Testis (tissue), 2 donors: ENCODE measurements at regions not wholly inside any gene's neighbourhood (a gene's known extent, or its start where the extent isn't known, plus 50 kb on each side); places are given as distances from the start of the nearest gene placed in this dataset.
"Not testable (repeated sequence)": the region's sequence is repeated elsewhere in the genome, so short reads cannot be mapped to it uniquely, and the experiment has no call there.

ENCODE experiments used
- DNase-seq: peaks from one replicate; pipeline ENCODE4 v3.0.0-alpha.2; 2019
- H3K27ac ChIP-seq, 2 donors: fragments of 200-600 bp; sonication (generic); one replicate each; pipeline ENCODE4 v1.5.1; 2019
- H3K27me3 ChIP-seq: fragments of 200-600 bp; sonication (generic); one replicate; pipeline ENCODE4 v1.5.1; 2019
- H3K36me3 ChIP-seq: fragments of 200-600 bp; sonication (generic); one replicate; pipeline ENCODE4 v1.5.1; 2017; ENCODE audit warnings: low read depth; ENCODE audit errors: missing control alignments
- H3K4me1 ChIP-seq: fragments of 200-600 bp; sonication (generic); one replicate; pipeline ENCODE4 v1.5.1; 2019
- H3K4me3 ChIP-seq, 2 donors: fragments of 200-600 bp; sonication (generic); one replicate each; pipeline ENCODE4 v1.5.1; 2017 to 2019
- H3K9me3 ChIP-seq: fragments of 200-600 bp; sonication (generic); one replicate; pipeline ENCODE4 v1.5.1; 2017
- WGBS, 2 donors: methylation state at CpG; one replicate each; pipeline ENCODE4 v1.1.5; 2018; 5-methylcytosine and 5-hydroxymethylcytosine counted together
- intact Hi-C: fragments of 100-400 bp; cut with DNase I; formaldehyde crosslinking; loops from one replicate; pipeline ENCODE4 v1.15.1; 2023; ENCODE audit warnings: low total_unique reads
- TF ChIP-seq, protein P1 (sequence below), 3 experiments: fragments of 450-650 bp in 2 of 3; fragments of 200-600 bp in 1 of 3; sonication (generic) in 1 of 3; IDR thresholded peaks; one replicate each; pipeline ENCODE4 v1.5.1; 2016 to 2019; ENCODE audit warnings: antibody characterized with exemption in 3 of 3, mild to moderate bottlenecking in 2 of 3, moderate library complexity in 1 of 3

GRCh38 chr11:67862896-67863295 lies 141.0 kb downstream of the UNC93B1 start:
- 28% methylated on average over 3 of the region's 3 CpGs; no CpG with 5 or more reads in 1 of the 2 donors for WGBS, 2 donors
- DNase-seq, H3K4me1 ChIP-seq, H3K36me3 ChIP-seq, H3K27me3 ChIP-seq, intact Hi-C loops, H3K9me3 ChIP-seq, H3K27ac ChIP-seq, H3K4me3 ChIP-seq: not testable (repeated sequence)

DNA sequence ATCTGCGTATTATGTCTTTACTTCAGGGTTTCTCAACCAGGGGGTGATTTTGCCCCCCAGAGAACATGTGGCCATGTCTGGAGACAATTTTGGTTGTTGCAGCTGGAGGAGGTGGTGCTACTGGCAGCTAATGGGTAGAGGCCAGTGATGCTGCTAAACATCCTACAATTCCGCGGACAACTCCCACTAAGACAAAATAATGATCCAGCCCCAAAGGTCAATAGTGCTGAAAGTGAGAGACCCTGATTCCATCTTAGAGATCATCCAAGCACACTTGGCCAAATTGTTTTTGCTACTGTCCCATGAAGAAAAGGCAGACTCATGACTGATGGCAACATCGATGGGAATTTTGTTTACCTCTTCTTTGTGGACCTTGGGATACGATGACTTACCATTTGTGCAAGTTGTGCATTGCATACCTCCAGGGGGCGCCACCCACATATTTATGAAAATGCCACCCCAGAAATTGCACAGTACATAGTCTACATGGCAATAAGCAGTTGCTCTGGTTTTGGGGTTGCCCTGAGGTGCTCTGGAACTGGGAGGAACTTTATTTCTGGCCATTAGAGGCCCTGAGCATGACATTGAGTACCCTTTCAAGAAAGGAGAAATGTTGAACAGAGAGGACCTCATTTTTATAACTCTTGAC lies 144.3 kb downstream of the UNC93B1 start:
- TF ChIP-seq, protein P1, sequence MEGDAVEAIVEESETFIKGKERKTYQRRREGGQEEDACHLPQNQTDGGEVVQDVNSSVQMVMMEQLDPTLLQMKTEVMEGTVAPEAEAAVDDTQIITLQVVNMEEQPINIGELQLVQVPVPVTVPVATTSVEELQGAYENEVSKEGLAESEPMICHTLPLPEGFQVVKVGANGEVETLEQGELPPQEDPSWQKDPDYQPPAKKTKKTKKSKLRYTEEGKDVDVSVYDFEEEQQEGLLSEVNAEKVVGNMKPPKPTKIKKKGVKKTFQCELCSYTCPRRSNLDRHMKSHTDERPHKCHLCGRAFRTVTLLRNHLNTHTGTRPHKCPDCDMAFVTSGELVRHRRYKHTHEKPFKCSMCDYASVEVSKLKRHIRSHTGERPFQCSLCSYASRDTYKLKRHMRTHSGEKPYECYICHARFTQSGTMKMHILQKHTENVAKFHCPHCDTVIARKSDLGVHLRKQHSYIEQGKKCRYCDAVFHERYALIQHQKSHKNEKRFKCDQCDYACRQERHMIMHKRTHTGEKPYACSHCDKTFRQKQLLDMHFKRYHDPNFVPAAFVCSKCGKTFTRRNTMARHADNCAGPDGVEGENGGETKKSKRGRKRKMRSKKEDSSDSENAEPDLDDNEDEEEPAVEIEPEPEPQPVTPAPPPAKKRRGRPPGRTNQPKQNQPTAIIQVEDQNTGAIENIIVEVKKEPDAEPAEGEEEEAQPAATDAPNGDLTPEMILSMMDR (IDR thresholded peaks at IDR 0.05), result peak in 2 of 3 experiments; percentile 9 to 26
- H3K27me3 ChIP-seq, H3K4me1 ChIP-seq, H3K9me3 ChIP-seq, intact Hi-C loops, H3K27ac ChIP-seq, H3K4me3 ChIP-seq, H3K36me3 ChIP-seq: not testable (repeated sequence)
- peak; percentile 21 for DNase-seq
- WGBS, 2 donors, result 67 to 84% methylated on average over 3 to 4 of the region's 6 CpGs

GRCh38 chr11:67850747-67851146 lies 153.2 kb downstream of the UNC93B1 start:
- H3K9me3 ChIP-seq, intact Hi-C loops: not testable (repeated sequence)
- WGBS, 2 donors, result 38 to 53% methylated on average over 7 of the region's 7 CpGs

DNA sequence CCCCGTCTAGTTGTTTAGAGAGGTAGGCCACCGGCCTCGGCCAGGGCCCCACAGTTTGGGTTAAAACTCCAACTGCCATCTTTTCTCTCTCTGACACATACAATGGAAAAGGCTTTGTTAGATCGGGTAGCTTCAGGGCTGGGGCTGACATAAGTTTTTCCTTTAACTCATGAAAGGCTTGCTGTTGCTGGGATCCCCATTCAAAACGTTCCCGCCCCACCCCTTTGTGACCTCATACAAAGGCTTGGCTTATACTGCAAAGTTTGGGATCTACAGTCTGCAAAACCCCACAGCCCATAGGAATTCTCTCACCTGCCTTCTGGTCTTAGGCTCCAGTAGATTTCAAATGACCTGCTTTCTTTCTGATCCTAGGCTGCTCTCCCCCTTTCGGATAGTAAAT lies 154.1 kb downstream of the UNC93B1 start:
- H3K36me3 ChIP-seq, intact Hi-C loops, H3K4me3 ChIP-seq, DNase-seq, H3K27ac ChIP-seq, H3K9me3 ChIP-seq, H3K27me3 ChIP-seq, H3K4me1 ChIP-seq: not testable (repeated sequence)
- WGBS, 2 donors, result 63 to 73% methylated on average over 7 of the region's 7 CpGs

More at GRCh38 chr11:67850747-67851146, 153.2 kb downstream of the UNC93B1 start:
- not testable (repeated sequence) for H3K36me3 ChIP-seq, H3K27ac ChIP-seq, H3K4me1 ChIP-seq, H3K4me3 ChIP-seq, H3K27me3 ChIP-seq, DNase-seq

DNA sequence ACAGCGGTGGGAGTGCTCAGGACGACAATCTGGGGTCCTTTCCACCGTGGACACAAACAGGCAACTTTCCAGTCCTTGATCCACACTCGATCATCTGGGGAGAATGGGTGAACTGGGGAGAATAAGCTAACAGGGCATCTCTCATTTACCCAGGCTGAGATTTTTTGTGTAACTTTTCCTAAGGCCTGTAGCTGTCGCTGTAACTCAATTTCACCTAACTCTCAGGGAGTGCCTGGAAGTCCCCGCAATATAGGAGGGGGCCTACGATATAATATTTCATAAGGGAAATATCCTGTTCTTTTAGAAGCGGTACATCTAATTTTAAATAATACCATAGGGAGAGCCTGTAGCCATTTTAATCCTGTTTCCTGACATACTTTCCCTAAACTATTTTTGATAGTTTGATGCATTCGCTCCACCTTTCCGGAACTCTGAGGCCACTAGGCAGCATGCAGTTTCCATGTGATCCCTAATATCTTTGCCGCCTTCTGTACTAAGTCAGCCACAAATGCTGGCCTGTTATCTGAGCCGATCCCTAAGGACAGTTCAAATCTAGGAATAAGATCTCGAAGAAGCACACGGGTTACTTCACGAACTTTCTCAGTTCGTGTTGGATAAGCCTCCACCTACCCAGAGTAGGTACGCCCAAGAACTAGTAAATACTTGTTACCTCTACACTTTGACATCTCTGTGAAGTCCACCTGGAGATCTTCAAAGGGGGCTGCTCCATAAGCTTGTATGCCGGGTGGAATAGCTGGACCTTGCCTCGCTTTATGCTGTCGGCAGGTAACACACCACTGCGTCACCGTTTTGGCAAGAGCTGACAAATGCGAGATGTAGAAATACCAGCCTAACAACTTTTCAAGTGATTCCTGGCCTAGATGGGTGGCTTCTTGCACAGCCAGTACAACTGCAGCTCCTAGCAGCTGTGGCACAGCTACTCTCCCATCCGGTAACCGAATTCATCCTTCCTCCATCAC lies 155.7 kb downstream of the UNC93B1 start:
- H3K36me3 ChIP-seq, intact Hi-C loops, H3K4me1 ChIP-seq, H3K27me3 ChIP-seq, H3K4me3 ChIP-seq, H3K9me3 ChIP-seq, H3K27ac ChIP-seq, DNase-seq: not testable (repeated sequence)
- WGBS, 2 donors, result 60% methylated on average over 19 to 25 of the region's 25 CpGs

- DNase-seq, intact Hi-C loops, H3K36me3 ChIP-seq, H3K4me3 ChIP-seq, H3K4me1 ChIP-seq, H3K9me3 ChIP-seq, H3K27ac ChIP-seq, H3K27me3 ChIP-seq: not testable (repeated sequence)
- WGBS, 2 donors, result 75 to 85% methylated on average over 3 of the region's 3 CpGs
These were observed 157.6 kb downstream of the UNC93B1 start for GRCh38 chr11:67846303-67846702.

GRCh38 chr11:67845296-67845695 lies 158.6 kb downstream of the UNC93B1 start:
- H3K27me3 ChIP-seq, H3K27ac ChIP-seq, DNase-seq, intact Hi-C loops, H3K4me3 ChIP-seq, H3K4me1 ChIP-seq, H3K36me3 ChIP-seq, H3K9me3 ChIP-seq: not testable (repeated sequence)
- 37 to 49% methylated on average over 2 of the region's 5 CpGs for WGBS, 2 donors

DNA sequence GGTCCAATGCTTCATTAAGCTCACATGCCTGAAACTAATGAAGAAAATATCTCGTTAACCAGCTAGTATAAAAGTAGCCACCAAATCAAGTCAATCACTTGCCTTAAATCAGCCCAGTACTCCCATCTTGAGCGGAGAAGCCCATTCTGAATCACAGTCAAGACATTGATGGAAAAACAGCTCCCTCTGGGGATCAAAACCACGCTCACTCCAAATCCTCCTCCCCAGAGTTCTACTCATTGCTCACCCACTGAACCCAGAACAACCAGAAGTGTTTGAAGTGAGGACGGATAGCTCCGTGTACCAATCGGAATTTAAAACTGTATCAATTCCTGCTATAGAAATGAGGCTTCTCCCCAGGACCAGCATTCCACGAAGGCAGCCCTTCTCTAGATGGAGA lies 163.3 kb downstream of the UNC93B1 start:
- intact Hi-C loops, H3K27me3 ChIP-seq, H3K27ac ChIP-seq, H3K4me3 ChIP-seq, H3K36me3 ChIP-seq, DNase-seq, H3K4me1 ChIP-seq, H3K9me3 ChIP-seq: not testable (repeated sequence)
- 46 to 62% methylated on average over 4 to 7 of the region's 7 CpGs for WGBS, 2 donors

- H3K9me3 ChIP-seq, H3K27me3 ChIP-seq, intact Hi-C loops, DNase-seq, H3K4me1 ChIP-seq, H3K27ac ChIP-seq, H3K4me3 ChIP-seq, H3K36me3 ChIP-seq: not testable (repeated sequence)
- 53 to 60% methylated on average over 7 of the region's 7 CpGs for WGBS, 2 donors
These were observed 155.7 kb upstream of the ALDH3B2 start for GRCh38 chr11:67830152-67830551.

DNA sequence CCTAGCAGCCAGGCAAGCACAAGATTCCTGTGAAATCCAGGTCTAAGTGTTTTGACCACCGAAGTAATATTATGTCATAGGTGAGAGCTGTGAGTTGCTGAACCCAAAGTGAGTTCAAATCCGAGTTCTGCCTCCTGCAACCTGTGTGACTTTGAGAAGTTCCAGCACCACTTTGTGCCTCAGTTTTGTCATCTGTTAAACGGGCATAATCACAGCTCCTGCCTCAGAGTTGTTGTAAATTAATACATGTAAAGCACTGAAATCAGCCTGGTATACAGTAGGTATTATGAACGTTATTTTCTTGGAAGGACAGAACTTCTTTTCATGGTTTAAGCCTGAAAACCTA lies 152.5 kb upstream of the ALDH3B2 start:
- H3K9me3 ChIP-seq, H3K27ac ChIP-seq, DNase-seq, H3K36me3 ChIP-seq, H3K4me3 ChIP-seq, H3K4me1 ChIP-seq, intact Hi-C loops, H3K27me3 ChIP-seq: not testable (repeated sequence)
- 44% methylated on average over 4 of the region's 4 CpGs for WGBS, 2 donors
